ENCODE measurements at regions not wholly inside any gene's neighbourhood (a gene's known extent, or its start where the extent isn't known, plus 50 kb on each side); places are given as distances from the start of the nearest gene placed in this dataset.

DNA sequence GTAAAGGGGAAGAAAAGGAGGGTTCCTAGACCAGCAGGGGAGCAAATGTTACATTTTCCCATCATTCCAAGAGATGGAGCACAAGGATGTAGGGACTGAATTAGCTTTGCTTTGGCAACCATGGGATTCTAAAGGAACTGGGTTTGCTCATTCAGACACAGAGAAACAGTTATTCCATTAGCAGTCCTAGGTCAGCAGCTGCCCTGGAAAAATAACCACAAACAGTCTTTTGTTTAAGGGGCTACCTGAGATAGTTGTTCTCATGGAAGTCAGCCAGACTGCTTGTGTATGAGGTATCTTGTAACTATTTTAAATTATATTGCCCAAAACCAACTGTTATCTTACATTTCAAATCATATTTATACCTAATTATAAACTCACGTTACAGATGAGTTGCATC lies 58.4 kb upstream of the VCAM1 start:
- FAIRE-seq = no peak
- no peak for TF ChIP-seq BCL11A (IDR thresholded peaks at IDR 0.05; ENCODE audit: low read depth in 2 of 2, low read length in 2 of 2)
- TF ChIP-seq SIN3A (conservative IDR thresholded peaks at IDR 0.05 in 1 of 2, IDR thresholded peaks at IDR 0.05 in 1 of 2; ENCODE audit: low read depth in 1 of 2, low read length in 2 of 2) = no peak
- TF ChIP-seq JUND (IDR thresholded peaks at IDR 0.05; ENCODE audit: low read length) = no peak
- no peak for TF ChIP-seq TEAD4 (IDR thresholded peaks at IDR 0.05; ENCODE audit: low read depth, low read length)
- TF ChIP-seq JUN (IDR thresholded peaks at IDR 0.05; ENCODE audit: low read depth, low read length) = no peak
- TF ChIP-seq KDM4A (IDR thresholded peaks at IDR 0.05; ENCODE audit: low read depth, low read length, severe bottlenecking) = no peak
- TF ChIP-seq FOSL1 (IDR thresholded peaks at IDR 0.05; ENCODE audit: insufficient read depth, low read depth, low read length) = no peak
- TF ChIP-seq GTF2F1 (IDR thresholded peaks at IDR 0.05; ENCODE audit: borderline replicate concordance, low read depth, low read length) = no peak
- no peak for TF ChIP-seq TBP (IDR thresholded peaks at IDR 0.05; ENCODE audit: low read depth, low read length)
- TF ChIP-seq HDAC6 (IDR thresholded peaks at IDR 0.05; ENCODE audit: low read depth, low read length) = no peak
- TF ChIP-seq SUZ12 (IDR thresholded peaks at IDR 0.05; ENCODE audit: low read length) = no peak
- TF ChIP-seq MAX (IDR thresholded peaks at IDR 0.05) = no peak
- TF ChIP-seq, protein P1, sequence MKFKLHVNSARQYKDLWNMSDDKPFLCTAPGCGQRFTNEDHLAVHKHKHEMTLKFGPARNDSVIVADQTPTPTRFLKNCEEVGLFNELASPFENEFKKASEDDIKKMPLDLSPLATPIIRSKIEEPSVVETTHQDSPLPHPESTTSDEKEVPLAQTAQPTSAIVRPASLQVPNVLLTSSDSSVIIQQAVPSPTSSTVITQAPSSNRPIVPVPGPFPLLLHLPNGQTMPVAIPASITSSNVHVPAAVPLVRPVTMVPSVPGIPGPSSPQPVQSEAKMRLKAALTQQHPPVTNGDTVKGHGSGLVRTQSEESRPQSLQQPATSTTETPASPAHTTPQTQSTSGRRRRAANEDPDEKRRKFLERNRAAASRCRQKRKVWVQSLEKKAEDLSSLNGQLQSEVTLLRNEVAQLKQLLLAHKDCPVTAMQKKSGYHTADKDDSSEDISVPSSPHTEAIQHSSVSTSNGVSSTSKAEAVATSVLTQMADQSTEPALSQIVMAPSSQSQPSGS (IDR thresholded peaks at IDR 0.05; ENCODE audit: low read length) = no peak

More for the DNA sequence above, 58.4 kb upstream of the VCAM1 start:
- Histone ChIP-seq H2AFZ (ENCODE audit: low read length) (peak overlapping the region; percentile 55; the same call in 1 of the 2 replicates), H2AK5ac (ENCODE audit: low read depth, low read length) (no peak overlapping the region), H3K79me1 (ENCODE audit: low read depth, low read length) (no peaks in the 10 kb centered on the region), H2BK5ac (ENCODE audit: low read depth, low read length) (no peak overlapping the region), H3K4me1 (replicated peaks in 1 of 4; ENCODE audit: control insufficient read depth in 3 of 4, insufficient read depth in 4 of 4, low read length in 3 of 4) (no peaks in the 10 kb centered on the region; a peak in 1 of 7 replicates), H3K56ac (replicated peaks; ENCODE audit: insufficient read length, low read depth, low read length) (no peak overlapping the region), H3K4ac (replicated peaks; ENCODE audit: insufficient read length, low read depth, low read length) (no peak overlapping the region), H3K23me2 (ENCODE audit: low read depth, low read length) (no peaks in the 10 kb centered on the region; the same call in 1 of the 2 replicates), H4K8ac (ENCODE audit: extremely low read depth, insufficient read depth, low read length) (no peak overlapping the region), H3K4me3 (ENCODE audit: extremely low read depth in 1 of 4, insufficient read depth in 2 of 4, low read depth in 3 of 4, low read length in 4 of 4) (no peak overlapping the region), H3K14ac (ENCODE audit: insufficient read length) (no peak overlapping the region), H2BK120ac (replicated peaks; ENCODE audit: low read depth, low read length) (no peak overlapping the region), H3K9me3 (ENCODE audit: insufficient read depth in 2 of 2, low read depth in 1 of 2, low read length in 1 of 2) (no peaks in the 10 kb centered on the region), H4K5ac (ENCODE audit: insufficient read length, low read depth, low read length) (no peak overlapping the region), H2BK20ac (ENCODE audit: low read length) (no peak overlapping the region), H3K36me3 (ENCODE audit: control insufficient read depth in 2 of 4, insufficient read depth in 4 of 4, low read length in 3 of 4) (no peaks in the 10 kb centered on the region), H3K27me3 (replicated peaks in 1 of 4; ENCODE audit: control insufficient read depth in 3 of 4, extremely low read depth in 1 of 4, insufficient read depth in 3 of 4, low read length in 3 of 4) (no peaks in the 10 kb centered on the region), H3K4me2 (ENCODE audit: insufficient read depth in 1 of 2, low read depth in 2 of 2, low read length in 2 of 2) (no peak overlapping the region), H3K9ac (replicated peaks in 1 of 4; ENCODE audit: extremely low read depth in 1 of 4, low read depth in 3 of 4, low read length in 3 of 4) (no peak overlapping the region), H3K23ac (ENCODE audit: insufficient read length) (no peak overlapping the region), H4K91ac (replicated peaks; ENCODE audit: insufficient read length, low read length) (no peak overlapping the region), H4K20me1 (replicated peaks in 1 of 2; ENCODE audit: control insufficient read depth in 1 of 2, insufficient read depth in 2 of 2, low read length in 2 of 2) (no peaks in the 10 kb centered on the region), H2BK12ac (ENCODE audit: low read depth, low read length) (no peak overlapping the region), H3K27ac (ENCODE audit: low read depth, low read length) (no peak overlapping the region), H3K18ac (ENCODE audit: extremely low read depth, low read length) (no peak overlapping the region), H3K79me2 (ENCODE audit: control insufficient read depth in 1 of 2, insufficient read depth in 2 of 2, low read length in 2 of 2) (no peaks in the 10 kb centered on the region), H2BK15ac (ENCODE audit: low read length) (no peak overlapping the region)
- CTCF ChIA-PET (ENCODE audit: partially characterized antibody) = no interaction called here
- POLR2A ChIA-PET (ENCODE audit: partially characterized antibody) = no interaction called here
- DNase-seq (ENCODE audit: low read depth in 1 of 2, low spot score in 2 of 2) = no peak
- 77% methylated on average over 1 of the region's 1 CpG; no CpG with 5 or more reads in 1 of the 2 experiments for WGBS, 2 experiments (ENCODE audit: extremely low coverage in 1 of 2, insufficient coverage in 1 of 2, insufficient read length in 1 of 2, insufficient replicate concordance in 2 of 2, low coverage in 1 of 2, low lambda C conversion rate in 2 of 2, missing lambda C conversion rate in 1 of 2)

All from H1 (cell line).